ENCODE measurements at regions not wholly inside any gene's neighbourhood (a gene's known extent, or its start where the extent isn't known, plus 50 kb on each side); places are given as distances from the start of the nearest gene placed in this dataset.

DNA sequence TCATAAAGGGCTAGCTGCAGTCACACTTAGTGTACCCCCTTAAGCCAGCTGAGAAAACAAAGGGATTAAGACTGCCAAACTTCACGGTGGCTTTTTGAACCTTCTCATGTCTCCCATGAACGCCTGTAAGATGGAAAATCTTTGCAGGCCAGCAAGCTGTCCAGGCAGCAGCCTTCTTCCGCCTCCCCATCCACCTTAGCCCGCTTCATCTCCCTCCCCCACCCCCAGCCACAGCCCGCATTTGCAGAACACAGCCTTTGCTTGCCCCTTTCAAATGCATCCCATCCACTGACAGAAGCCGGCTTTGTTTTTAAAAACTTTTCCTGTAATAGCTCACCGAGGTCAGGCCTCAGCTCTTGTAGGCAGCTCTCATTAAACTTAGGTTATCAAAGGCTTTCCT lies 113.8 kb upstream of the FAM9B start:
- no peak for TF ChIP-seq CTCF (IDR thresholded peaks at IDR 0.05)
- no peak for TF ChIP-seq POLR2A (IDR thresholded peaks at IDR 0.05)
